Suppressor macrophage (primary cell): ENCODE measurements at regions not wholly inside any gene's neighbourhood (a gene's known extent, or its start where the extent isn't known, plus 50 kb on each side); places are given as distances from the start of the nearest gene placed in this dataset.

ENCODE experiments used
- DNase-seq, 4 experiments: peaks; one replicate each; pipeline ENCODE4 v3.0.0-alpha.2; 2020 to 2022

- DNase-seq = no peak
These were observed 388.3 kb upstream of the CELF4 start for GRCh38 chr18:37953876-37954275.

DNA sequence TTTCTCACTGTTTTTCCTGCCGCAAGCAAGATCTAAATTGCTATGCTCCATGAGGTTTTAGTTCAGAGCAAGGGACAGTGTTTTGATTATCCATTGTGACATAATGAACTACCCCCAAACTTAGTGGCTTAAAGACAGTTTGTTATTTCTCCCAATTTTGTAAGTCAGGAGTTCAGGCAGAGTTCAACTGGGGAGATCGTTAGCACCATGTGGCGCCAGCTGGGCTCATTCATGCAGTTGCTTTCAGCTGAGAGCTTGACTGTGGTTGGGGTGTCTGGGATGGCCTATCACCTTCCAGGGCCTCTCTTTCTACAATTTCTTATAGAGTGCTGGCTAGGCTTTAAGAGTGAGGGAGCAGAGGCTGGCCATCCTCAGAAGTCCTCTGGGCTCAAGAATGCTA, 382.9 kb upstream of the CELF4 start:
- no peak for DNase-seq

GRCh38 chr18:37946324-37946723, 380.7 kb upstream of the CELF4 start:
- DNase-seq = no peak

DNA sequence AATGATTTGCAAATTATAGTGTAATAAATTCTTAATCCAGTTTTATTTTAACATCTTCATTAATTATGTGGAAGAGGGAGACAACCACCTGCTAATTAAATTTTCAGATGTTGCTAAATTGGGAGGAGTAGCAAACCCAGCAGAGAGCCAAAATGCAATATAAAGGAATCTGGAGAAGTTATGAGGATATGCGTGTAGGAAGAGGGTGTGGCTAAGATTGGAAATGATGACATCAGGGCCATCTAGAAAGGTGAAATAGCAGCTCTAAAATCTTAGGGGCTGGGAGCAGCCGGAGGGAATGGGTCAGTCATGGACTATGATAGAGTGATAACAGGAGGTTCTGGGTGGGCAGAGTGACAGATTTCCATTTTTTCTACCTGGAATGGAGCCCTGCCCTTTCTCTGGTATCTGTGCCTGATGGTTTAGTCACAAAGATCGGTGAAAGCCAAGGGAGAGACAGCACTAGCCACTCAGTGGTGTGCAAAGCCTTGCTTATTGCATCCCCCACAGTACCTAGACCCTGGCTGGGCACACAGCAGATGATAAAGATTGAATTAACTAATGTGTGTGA, 379.2 kb upstream of the CELF4 start:
- DNase-seq = no peak

DNA sequence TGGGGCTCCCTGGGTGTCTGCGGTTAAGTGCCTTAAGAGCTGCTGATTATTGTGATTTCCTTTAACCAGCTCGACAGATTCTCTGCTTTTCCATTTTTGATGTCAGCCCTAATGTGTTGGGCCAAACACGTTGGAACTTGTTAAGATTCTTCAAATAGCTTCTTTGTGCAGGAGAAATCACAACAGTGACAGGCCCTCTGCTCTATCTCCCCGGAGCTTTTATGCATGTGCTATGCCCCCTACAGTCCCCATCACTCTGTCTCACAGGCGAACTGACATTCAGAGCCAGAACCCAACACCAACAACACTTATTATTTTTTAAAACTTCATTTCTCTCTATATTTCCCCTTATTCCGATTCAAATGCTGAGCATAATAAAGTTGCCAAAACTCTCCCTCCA, 371.7 kb upstream of the CELF4 start:
- no peak for DNase-seq

DNA sequence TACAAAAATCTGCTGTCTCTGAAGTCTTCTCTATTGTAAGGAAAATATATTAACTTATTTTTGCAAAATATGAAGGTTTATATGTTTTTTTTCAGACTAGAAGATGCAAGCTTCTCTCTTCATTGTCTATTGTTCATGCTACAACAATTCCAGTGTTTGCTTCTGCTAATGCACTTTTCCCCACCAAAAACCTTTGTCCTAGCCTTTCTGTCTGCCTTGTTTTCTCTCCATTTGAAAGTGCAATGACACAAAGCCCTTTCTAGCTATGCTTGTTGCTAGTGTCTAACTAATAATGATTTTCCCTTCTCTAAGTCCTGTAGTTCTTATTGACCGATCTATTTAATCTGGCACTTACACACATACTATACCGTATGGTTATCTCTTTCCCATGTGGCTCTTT, 369.5 kb upstream of the CELF4 start:
- no peak for DNase-seq

- no peak for DNase-seq
These were observed 365.0 kb upstream of the CELF4 start for GRCh38 chr18:37930640-37931039.

GRCh38 chr18:37922162-37922561, 356.6 kb upstream of the CELF4 start:
- DNase-seq = no peak

DNA sequence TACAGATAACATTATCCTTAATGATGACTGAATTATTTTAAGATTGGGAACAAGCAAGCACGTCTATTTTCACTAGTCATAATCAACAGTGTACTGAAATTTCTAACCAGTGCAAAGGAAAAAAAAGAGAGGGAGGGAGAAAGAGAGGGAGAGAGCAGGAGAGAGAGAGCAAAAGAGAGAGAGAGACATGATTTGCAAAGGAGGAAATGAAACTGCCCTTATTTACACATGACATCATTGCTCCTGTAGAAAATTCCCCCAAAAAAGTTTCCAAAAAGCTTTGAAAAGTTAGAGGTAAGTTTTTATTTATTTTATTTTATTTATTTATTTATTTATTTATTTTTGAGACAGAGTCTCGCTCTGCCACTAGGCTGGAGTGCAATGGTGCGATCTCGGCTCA, 355.3 kb upstream of the CELF4 start:
- DNase-seq = no peak

GRCh38 chr18:37913051-37913450, 347.5 kb upstream of the CELF4 start:
- no peak for DNase-seq

- no peak for DNase-seq
These were observed 336.7 kb upstream of the CELF4 start for GRCh38 chr18:37902344-37902743.

- no peak for DNase-seq
These were observed 334.7 kb upstream of the CELF4 start for GRCh38 chr18:37900326-37900725.

- DNase-seq = no peak
These were observed 324.4 kb upstream of the CELF4 start for GRCh38 chr18:37889963-37890362.

DNA sequence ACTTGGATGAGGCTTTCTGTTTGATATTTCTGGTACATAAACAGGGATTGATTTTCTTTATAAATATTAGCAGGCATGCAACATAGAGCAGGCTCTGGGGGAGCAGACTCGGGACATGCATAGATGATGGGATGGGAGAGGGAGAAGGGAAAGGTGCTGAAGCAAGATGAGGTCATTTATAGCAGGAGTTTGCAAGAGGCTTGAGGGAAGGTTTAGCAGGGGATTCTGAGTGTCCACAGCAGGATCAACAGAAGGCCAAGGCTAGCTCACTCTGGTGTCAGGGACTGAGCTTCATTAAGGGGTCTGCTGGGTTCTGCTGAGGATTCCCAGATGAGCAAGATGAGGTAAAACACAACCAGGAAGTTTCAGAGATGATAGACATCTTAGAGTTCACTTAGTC, 309.1 kb upstream of the CELF4 start:
- DNase-seq = no peak

GRCh38 chr18:37873416-37873815, 307.8 kb upstream of the CELF4 start:
- DNase-seq = no peak

DNA sequence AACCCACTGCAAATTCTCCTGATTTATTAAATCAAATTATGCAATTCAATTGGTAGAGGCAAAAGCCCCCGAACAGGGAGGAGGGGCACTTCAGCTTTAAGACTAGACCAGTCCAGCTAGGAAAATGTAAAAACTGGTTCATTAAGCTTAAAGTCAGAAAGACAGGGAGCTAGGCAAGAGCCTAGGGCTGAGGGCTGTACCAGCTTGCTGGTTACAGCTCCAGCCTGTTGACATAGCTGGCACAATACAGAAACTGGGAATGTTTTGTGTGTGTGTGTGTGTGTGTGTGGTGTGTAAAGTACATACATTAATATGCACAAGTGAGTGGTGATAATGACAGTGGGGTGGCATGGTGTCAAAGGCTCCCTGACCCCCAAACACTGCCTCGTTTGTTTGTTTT, 307.0 kb upstream of the CELF4 start:
- no peak for DNase-seq

- no peak for DNase-seq
These were observed 306.0 kb upstream of the CELF4 start for GRCh38 chr18:37871561-37871960.

GRCh38 chr18:37869051-37869450, 303.5 kb upstream of the CELF4 start:
- no peak for DNase-seq

- peak in 1 of 4 experiments; percentile 2 for DNase-seq
These were observed 298.5 kb upstream of the CELF4 start for GRCh38 chr18:37864122-37864521.

- DNase-seq = no peak
These were observed 296.4 kb upstream of the CELF4 start for GRCh38 chr18:37861981-37862380.

DNA sequence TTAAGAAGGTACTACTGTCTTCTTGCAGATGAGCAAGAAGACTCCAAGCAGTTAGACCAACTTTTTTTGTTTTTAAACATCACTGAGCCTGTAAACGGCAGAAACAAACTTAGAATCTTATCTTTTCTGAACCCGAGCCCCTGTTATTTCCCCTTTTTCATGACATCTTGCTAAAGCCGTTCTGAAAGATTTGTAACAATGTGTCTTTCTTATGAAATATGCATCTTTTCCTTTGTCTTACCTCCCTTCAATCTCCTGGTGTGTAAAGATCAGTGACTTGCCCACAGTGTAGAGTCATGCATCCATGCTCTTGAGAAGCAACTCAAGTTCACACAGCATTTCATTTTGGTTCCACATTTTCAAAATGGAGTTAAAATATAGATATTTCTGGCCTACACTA, 288.8 kb upstream of the CELF4 start:
- DNase-seq = peak in 2 of 4 experiments; percentile 6 to 11

DNA sequence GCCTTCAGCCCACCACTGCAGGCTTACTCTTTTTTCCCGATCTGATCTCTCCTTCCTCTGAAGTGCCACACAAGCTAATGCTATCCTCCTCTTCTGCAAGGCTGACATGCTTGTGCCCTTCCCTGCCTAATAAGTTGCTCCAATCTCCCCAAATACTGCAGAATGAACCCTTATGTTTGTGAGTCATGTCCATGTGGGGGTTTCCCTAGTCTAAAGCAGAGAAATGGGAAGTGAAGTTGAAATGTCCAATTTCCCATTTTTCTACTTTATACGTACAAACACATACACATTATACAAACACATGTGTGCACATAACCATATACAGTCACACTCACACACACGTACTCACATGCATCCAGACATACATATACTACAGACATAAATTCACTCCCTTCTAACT, 288.1 kb upstream of the CELF4 start:
- peak; percentile 34 to 67 (median 54) for DNase-seq

DNA sequence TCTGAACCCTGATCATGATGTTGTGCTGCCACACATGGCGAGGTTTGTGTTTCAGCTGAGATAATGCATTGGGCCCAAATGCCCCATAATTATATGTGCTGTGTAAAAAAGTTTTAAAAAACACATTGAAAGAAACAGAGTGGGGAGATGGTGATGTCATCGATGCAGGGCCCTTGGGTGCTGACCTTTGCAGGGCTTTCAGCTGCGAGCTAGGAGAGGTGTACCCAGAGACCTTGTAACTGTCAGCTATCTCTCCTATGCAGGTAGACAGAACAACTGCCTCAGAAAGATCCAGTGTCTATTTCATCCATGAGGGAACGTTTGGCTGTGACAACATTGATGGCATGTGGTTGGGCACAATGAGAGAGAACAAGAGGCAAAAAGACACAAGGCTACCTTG, 286.9 kb upstream of the CELF4 start:
- no peak for DNase-seq

GRCh38 chr18:37847544-37847943, 281.9 kb upstream of the CELF4 start:
- no peak for DNase-seq

- DNase-seq = no peak
These were observed 281.4 kb upstream of the CELF4 start for GRCh38 chr18:37846996-37847395.

GRCh38 chr18:37845498-37845897, 279.9 kb upstream of the CELF4 start:
- DNase-seq = no peak
